Colon (tissue), 2 donors: ENCODE measurements at regions not wholly inside any gene's neighbourhood (a gene's known extent, or its start where the extent isn't known, plus 50 kb on each side); places are given as distances from the start of the nearest gene placed in this dataset.

Experiments
- FAIRE-seq: peaks from 2 replicates; lab custom pipeline; 2012; peaks lifted over from hg19 to GRCh38; lab: Jason Lieb, UNC
- donor health status: control.
- donor health status: control.

GRCh38 chr2:8089596-8089995, 592.3 kb upstream of the ID2 start:
- no peak for FAIRE-seq

- no peak for FAIRE-seq
Observed at GRCh38 chr2:8090748-8091700, 590.8 kb upstream of the ID2 start.

- FAIRE-seq = no peak
Observed at GRCh38 chr2:8094526-8094925, 587.3 kb upstream of the ID2 start.

- no peak for FAIRE-seq
Observed at GRCh38 chr2:8095978-8096377, 585.9 kb upstream of the ID2 start.

- FAIRE-seq = no peak
Observed at GRCh38 chr2:8096484-8096883, 585.4 kb upstream of the ID2 start.

GRCh38 chr2:8098476-8099266, 583.2 kb upstream of the ID2 start:
- FAIRE-seq = no peak

- no peak for FAIRE-seq
Observed at GRCh38 chr2:8099267-8099582, 582.6 kb upstream of the ID2 start.

GRCh38 chr2:8101614-8102277, 580.1 kb upstream of the ID2 start:
- no peak for FAIRE-seq

- FAIRE-seq = no peak
Observed at GRCh38 chr2:8102470-8102869, 579.4 kb upstream of the ID2 start.

- no peak for FAIRE-seq
Observed at GRCh38 chr2:8103085-8103708, 578.7 kb upstream of the ID2 start.

GRCh38 chr2:8107150-8107549, 574.7 kb upstream of the ID2 start:
- FAIRE-seq = no peak

GRCh38 chr2:8107621-8108378, 574.1 kb upstream of the ID2 start:
- FAIRE-seq = no peak

- no peak for FAIRE-seq
Observed at GRCh38 chr2:8110716-8111115, 571.1 kb upstream of the ID2 start.

- FAIRE-seq = no peak
Observed at GRCh38 chr2:8111193-8111592, 570.7 kb upstream of the ID2 start.

GRCh38 chr2:8115456-8115855, 566.4 kb upstream of the ID2 start:
- FAIRE-seq = no peak

- FAIRE-seq = no peak
Observed at GRCh38 chr2:8115966-8116365, 565.9 kb upstream of the ID2 start.

GRCh38 chr2:8116661-8117060, 565.2 kb upstream of the ID2 start:
- no peak for FAIRE-seq

GRCh38 chr2:8118940-8119781, 562.7 kb upstream of the ID2 start:
- FAIRE-seq = no peak

- FAIRE-seq = no peak
Observed at GRCh38 chr2:8119782-8120505, 561.9 kb upstream of the ID2 start.

GRCh38 chr2:8120506-8120860, 561.4 kb upstream of the ID2 start:
- FAIRE-seq = no peak
